Suppressor macrophage treated with lipopolysaccharide for 1 hour (primary cell): ENCODE measurements at regions not wholly inside any gene's neighbourhood (a gene's known extent, or its start where the extent isn't known, plus 50 kb on each side); places are given as distances from the start of the nearest gene placed in this dataset.

Source experiments
- DNase-seq, 3 donors: peaks; one replicate each; pipeline ENCODE4 v3.0.0-alpha.2; 2020 to 2022

DNA sequence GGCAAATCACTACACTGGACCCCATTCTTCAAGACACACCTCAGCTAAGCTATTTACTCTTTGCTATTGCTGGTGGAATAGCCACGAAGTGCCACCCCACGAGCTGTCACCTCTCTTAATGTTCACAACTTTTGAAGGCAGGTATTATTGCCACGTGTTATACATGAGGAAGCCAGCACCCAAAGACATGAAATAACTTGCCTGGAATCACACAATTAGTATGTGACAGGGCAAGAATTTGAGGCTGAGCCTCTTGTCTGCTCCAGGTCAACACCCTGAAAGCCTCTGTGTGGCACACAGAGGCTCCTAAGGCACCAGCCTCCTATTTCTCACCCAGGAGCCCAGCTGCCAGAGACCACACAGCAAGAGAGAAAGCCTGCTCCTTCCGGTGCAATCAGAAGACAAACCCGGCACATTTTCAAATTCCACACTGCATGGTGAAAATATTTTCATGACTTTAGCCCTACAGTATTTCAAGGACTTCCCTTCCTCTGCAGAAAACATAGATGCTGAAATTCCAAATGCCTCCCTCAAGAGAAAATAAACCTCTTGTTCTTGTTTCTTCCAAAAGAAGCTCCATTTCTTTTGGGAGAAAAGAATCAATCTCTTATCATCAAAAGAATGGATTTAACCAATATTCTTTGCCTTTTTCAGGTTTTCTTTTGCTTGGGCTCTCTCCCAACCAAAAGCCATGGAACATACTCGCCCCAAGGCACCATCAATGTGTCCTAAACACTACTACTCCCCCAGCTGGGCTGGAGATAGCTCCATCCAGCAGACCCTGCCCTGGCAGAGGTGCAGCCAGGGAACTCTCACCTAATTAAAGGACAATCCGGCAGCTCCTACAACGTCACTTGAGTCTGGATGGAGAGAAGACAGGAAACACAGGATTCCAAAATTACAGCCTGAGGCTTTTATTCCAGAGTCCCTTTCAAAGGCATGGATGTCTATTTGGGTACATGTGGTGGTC lies 84.7 kb upstream of the THBS1 start:
- DNase-seq = no peak

DNA sequence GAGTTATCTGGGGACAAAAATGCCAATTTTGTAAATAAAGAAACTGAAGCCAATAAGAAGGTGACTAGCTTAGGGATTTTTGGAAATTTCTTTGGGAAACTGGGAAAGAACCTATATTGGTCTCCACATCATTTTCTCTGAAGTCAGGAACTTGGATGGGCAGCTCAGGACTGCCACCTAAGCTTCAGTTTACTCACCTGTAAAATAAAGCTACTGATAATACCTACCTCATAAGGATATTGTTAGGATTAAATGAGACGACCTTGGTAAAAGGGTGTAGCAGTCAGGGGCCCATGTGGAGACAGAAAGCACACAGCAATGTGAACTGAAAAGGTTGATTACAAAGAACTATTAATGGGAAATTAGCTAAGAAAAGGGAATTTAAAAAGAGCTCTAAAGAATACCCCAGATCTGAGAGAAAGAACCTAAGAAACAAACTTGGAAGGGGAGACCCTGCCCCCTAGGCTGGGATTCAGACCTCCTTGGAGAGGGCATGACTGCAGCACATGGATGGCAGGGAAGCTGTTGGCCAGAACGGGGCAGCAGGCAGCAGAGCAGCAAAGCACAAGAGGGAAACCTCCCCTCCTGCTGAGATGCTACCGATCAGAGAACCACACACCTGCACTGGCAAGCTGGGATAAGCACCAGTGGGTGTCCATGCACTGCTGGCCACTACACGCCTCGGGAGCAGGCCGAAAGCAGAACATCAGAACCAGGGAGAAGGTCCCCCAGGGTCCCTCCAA lies 83.7 kb upstream of the THBS1 start:
- DNase-seq = no peak

DNA sequence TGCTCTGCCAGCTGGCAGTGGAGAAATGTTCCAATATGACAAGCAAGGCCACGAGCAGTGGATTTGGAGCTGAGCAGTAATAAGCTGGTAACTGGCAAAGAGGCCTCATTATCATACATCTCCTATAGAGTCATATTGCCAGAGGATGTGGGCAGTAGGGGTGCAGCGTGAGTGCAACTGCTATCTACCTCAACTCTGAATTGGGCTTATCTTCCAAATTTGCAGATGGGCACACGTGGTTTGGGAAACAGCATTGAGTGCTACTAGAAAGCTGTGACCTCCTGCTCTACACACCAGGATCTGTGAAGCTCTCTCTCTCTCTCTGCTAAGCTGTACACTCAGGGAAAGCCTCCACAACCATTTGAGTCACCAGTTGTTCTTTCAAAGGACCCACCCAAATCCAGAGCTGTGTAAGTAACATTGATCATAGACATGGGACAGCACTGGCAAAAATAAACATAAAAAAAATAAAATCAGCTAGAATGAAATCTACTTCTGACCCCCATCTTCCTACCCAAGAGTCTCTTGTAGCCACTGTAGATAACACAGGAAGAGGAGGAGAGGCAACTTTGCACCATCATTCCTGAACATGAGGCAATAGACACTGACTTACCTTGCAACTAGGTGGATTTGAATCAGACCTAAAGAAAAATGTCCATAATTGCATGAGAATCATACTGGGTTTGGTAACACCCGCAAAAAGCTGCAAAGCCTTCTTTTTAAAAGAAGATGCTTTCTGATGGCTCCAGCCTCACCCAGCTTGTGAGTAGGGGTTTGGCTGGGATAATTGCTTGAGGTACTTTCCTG lies 82.9 kb upstream of the THBS1 start:
- no peak for DNase-seq

DNA sequence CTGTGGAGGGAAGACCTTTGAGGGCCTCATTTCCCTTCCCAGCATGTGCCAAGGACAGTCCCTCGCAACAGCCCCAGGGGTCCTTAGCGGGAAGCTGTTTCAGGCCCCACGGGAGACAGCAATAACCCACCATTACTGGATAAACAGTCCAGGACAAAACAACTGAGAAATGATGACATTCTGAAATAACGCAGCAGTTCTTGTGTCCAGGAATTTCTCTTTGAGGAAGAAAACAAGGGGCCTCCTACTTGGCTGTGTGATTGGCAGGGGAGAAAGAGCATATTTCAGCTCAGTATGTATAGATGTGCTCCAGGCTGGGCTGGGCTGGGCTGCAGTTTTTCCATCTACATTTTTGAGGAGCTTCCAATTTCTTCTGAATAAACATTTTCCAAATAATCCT lies 82.2 kb upstream of the THBS1 start:
- no peak for DNase-seq

DNA sequence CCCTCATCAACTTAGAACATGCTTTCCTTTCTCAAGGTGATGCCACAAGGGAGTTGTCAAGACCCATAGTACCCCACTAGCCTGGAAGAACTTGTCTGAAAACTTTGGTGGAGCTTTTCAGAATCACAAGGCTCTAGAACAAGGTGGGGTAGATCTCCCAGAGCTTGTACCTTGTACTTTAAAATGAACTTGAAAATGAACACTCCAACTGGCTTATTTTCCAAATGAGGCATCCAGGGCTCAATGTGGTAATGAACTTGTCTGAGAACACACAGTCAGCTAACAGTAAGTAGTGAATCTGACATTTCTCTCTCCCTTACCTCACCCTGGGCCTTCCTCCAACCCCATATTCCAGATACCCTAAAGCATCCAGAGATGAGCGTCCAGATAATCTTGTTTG lies 81.8 kb upstream of the THBS1 start:
- DNase-seq = no peak

DNA sequence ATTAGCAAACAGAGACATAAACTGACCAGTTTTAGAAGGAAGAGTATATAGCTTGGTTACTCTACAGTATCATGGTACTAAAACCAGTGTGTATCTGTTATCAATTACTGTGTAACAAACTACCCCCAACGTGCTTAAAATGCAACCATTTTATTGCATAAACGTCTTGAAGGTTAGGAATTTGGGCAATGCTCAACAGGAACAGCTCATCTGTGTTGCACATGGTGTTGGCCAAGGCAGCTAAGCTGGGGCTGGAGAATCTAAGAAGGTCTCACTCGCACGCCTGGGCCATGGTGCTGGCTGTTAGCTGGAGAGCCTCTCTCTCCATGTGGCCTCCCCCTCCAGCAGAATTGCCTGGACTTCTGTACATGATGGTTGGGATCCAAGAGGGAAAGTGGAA lies 81.2 kb upstream of the THBS1 start:
- no peak for DNase-seq

DNA sequence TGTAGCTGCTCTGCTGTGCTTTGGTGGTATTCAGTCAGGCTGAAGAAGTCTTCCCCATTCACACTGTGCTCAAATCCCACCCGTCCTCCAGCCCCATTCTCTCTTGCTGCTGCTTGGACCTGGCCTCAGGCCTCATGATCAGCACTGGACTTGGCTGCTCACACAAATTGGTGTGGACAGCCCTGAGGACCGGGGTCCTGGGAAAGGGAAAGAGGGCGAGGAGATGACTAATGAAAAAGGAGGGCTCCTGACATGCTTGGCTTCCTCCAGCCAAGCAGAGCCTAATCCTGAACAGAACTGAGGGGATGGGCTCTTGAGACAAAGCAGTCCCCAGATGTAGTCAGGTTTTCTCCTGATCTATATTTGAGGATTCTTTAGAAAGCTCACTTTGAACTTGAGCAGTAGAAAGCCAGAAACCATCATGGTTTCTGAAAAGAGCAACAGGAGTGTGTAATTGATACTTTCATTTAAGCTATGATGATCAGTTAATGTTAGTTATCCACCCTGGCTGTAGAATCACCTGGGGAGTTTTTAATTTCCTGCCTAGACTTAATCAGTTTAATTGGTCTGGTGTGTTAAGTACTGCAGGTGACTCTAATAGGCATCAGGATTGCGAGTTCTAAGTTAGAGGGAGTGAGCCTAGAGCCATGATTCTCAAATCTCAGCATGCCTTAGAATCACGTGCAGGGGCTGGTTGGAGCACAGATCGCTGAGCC lies 79.4 kb upstream of the THBS1 start:
- no peak for DNase-seq

DNA sequence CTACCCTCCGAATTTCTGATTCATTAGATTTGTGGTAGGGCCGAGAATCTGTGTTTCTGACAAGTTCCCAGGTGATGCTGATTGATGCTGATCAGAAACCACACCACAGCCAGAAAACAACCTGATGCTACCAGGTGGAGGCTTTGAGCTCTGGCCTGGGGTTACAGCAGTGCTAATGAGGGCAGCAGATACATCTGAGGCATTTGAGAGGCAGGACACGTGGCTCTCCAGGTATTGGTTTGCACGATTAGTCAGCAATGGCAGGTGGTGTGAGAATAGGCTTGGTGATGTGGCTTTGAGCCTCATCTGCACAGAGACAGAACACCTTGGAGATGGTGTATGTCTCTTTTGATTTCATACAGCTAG lies 78.8 kb upstream of the THBS1 start:
- no peak for DNase-seq

DNA sequence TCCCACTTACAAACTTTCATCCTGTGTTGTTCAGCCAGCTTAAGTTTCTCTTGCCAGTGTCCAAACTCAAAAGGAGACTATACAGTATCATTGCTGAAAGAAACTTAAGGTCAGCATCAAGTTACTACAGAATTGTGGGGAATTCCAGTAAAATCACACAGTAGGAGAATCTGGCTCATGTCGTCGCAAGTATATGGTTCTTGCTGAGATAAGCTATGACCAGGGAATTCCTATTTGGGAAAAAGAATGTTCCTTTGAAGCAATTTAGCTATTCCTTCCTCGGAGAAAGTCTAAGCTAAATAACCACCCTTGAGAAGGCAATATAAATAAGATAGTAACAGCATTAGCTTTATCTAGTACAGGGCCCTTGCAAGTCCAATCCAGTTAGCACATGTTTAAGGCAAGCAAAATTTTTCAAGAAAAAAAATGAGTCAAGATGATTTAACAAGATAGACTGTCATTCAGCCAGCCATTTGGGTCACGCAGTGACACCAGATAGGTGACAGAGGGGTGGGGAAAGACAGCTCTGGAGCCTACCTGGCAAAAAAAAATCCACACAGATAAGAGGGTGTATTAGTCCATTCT lies 78.2 kb upstream of the THBS1 start:
- DNase-seq = no peak

DNA sequence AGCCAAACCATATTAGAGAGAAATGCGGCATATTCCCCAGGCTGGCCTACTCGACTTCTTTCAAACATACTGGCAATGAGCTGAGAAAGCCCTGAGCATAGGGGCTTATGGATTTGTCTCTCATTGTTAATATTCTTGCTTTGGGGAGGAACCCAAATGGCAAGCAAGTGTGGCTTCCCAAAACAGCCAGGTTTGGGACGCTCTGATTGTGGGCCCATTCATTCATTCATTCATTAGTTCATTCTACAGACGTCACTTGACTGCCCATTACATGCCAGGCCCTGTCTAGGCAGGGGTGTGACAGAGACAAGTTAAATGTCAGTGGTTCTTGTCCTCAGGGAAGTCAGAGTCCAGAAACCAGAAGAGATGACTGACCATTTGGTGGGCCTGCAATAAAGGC lies 77.4 kb upstream of the THBS1 start:
- no peak for DNase-seq

DNA sequence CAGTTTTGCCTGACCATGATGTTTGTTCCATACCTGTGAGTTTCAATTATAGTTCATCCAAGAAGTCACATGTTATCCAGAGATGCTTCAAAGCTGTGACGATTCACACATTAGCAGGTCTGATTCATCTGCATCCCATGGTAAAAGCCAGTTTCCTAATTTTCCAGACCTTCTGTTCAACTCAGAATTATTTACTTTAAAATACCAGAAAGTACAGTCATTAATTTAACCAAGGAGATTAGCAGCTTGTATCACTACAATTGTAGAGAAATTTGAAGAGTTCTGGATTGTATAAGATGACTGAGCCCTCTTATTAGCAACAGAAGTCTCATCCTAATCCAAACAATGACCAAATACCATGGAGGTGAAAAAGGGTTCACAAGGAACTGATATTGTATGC lies 76.1 kb upstream of the THBS1 start:
- DNase-seq = no peak

DNA sequence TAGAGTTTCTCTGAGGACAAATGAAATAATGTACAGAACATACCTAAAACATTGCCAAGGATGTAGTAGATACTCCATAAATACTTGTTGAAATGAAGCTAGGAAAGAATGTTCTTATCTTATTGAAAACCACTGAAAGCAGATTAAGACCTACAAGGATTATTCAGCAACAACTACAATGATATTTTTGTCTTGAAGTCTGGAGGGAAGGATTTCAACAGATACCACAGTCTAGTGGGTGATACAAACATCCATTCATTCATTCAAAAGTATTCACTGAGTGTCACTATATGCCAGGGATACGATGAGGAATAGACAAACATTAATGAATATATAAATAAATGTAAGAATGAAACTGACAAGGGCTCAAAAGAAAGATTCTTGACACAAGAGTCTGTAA lies 74.7 kb upstream of the THBS1 start:
- no peak for DNase-seq

DNA sequence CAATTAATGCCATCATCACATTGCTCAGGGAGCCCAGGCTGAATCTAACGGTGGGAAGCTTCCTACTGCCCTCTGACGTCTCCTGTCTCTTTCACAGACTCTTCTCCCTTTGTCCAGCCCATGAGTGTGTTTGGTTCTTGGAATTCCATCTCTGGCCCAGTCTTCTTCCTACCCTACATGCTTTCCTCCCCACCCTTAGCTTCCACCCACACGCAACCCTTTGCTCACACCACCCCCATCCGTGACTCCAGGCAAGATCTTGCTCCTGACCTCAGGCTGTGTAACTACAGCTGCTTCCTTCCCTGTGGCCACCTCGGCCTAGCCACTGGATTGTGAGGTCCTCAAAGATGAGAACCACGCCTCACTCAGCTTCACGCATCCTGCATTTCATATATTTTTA lies 72.3 kb upstream of the THBS1 start:
- DNase-seq = peak in 1 of 3 donors; percentile 9

DNA sequence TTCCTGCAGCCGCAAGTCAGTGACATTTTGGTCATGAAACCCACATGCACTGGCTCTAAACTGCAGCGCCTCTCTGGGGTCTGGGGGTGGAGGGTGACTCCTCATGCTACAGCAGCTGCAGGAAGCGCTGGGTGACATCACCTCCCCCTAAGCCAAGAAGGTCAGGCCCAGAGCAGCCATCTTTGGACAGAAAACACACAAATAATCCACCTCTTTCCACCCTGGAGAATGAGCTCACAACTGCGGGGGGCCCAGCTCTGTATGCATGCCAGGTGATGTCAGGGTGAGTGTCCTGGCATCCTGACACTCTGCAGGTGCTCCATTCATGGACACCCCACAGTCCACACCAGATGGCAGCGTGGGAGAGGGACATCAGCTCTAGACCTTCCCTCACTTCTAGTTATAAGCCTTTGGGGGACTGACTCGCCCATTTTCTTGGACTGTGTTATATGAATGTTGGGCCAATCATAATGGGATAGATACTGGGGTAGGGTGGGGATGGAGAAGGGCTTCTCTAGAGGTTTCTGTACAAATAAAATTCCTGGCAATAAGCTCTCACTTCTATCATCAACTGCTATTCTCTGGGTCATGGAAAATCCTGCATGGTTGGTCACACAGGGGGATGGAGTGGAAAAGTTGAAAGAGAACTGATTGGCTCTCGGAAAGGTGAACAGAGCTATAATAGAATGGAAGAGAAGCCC lies 70.7 kb upstream of the THBS1 start:
- DNase-seq = no peak

DNA sequence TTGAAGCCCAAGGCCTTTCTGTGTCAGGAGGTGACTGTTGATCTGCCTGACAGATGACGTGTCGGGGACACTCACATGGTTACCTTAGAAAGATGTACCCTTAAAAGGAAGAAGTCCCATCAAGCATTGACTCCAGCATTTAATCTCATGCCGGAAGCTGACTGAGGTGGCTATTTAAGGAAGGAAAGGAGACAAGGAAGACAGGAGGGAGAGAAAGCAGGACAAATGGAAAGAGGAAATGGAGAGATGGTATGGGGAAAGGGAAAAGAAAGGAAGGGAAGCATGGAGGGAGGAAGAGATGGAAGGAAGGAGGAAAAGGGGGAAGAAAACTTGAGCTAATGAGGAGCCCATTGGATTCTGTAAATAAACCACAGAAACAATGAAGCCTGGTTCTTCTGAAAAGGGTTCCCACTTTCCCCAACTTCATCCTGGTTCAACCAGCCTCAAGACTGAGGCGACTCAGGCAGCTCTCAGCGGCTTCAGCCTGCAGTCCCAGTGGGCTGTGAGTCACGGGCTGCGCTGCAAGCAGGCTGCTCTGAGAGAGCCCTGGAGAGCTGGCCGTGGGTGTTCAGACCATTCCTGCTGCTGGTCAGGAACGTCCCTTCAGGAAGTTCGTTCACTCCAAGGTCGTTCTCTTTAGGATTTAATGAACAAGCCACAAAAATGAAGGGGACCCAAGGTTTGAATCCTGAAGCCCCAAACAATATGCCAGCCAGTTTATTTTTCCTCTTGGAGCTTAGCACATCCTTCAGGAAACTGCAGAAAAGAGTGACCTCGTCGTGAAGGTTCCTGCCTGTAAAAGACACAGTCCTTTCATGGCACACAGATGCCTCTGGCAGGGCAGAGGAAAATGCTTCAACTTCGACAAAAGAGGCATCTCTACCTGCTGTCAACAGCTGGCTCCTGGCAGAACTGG lies 69.6 kb upstream of the THBS1 start:
- DNase-seq = peak; percentile 54 to 75 (median 67)

DNA sequence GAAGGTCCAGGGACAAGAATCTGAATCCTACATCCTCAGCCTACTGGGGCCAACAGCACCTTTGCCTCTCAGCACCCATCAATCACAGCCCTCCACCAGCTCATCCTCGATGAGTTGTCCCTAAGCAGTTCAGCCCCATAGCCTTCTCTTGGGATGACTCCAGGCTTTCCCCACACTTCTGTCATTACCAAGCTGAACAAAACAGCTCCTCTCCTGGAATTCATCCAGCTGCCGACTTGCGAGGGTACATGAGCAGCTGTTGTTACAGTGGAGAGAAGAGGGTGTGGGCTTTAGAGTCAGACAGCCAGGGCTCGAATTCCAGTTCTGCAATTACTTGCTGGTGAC lies 69.0 kb upstream of the THBS1 start:
- no peak for DNase-seq

DNA sequence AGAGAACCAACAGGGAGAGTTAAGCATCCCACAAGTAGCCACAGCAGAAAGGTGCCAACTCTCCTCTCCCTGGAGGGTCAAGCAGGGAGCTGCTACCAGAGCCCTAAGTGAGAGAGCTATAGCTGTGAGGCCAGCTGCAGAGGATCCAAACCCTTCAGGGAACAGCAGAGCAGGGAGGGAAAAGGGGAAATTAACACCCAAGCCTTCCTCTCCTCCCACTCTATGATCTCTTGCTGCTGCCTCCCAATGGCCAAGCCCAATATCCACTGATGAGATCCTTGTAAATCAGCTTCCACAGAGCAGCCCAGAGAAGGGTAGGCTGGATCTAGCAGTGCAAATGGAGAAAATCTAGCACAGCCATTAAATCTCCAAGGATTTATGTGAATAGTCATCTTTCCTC lies 68.2 kb upstream of the THBS1 start:
- DNase-seq = peak in 2 of 3 donors; percentile 45 to 48

DNA sequence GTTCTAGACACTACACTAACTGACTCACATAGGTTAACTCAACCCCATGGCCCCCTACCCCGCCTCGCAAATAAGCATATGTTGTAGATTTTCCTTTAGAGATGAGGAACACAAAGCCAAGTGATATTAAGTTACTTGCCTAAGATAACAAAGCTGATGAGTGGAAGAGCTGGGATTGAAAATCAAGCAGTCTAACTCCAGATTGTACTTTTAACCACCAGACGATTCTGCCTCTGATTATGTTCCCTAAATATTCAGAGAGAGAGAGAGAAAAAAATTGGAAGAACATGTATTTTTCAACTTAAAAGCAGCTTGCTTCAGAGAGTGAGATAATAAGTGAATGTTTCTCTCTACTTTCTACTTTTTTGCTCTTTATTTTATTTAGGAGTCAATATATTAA lies 66.9 kb upstream of the THBS1 start:
- DNase-seq = no peak

DNA sequence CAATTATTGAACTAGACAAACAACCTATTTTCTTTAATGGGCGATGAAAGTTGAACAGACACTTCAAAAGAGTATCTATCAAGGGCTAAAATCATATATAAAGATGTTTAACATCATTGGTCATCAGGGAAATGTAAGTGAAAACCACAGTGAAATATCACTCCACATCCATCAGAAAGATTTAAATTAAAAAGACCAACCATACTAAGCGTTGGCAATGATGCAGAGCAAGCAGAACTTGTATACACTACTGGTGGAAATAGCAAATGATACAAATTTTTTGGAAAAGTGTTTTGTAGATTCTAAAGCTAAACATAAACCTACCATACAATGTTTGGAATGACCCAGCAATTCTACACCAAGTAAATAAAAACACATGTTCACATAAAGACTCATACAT lies 65.9 kb upstream of the THBS1 start:
- no peak for DNase-seq

DNA sequence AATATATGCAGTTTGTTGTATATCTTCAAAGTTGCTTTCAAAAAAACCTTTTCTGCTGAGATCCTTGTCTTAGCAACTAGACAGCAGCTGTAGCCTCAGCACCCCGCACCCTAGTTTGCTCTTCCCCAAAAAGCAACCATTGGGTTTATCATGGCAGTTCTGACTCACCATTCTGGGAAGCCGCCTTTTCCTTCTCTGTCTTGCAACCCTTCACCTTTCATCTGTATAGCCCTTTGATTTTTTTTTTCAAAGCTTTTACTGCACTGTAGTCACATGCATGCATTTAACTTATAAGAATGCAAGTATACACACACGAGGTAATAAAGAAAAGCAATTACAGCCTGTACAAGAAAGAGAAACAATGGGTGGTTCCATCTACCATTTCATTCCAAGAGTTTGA lies 65.1 kb upstream of the THBS1 start:
- DNase-seq = no peak
